ENCODE measurements at regions not wholly inside any gene's neighbourhood (a gene's known extent, or its start where the extent isn't known, plus 50 kb on each side); places are given as distances from the start of the nearest gene placed in this dataset.

DNA sequence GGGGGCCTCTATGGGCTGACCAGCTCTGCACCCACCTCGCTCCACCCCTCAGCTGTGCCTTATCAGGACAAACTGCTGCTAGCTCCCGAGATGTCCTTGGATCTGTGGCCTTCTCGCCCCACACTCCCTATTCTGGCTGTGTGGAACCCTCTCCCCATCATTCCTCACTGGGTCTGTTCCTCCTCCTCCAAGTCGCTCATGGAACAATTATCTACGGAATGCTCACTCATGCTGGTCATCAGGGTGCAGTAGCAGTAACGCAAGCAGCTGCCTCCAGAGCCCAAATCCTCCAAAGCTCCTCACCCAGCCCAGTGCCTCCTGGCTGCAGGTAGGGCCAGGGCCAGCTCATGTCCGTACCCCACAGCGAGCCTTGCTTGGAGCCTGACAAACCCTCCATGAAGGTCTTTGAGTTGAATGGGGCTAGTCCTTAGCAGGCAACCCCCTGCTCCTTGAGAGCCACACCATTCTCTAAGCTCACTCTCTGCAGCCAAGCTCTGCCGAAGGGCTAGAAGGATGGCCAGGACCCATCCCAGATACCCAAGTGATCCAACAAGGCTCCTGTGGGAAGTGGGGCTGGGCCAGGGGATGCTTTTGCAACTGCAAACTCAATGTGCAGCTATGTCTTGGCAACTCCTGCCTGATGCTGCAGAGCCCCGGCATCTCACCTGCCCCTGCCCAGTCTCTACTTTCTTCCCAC lies 977.8 kb downstream of the TBC1D22A start:
- no peak for DNase-seq (ENCODE audit: low read depth)

GRCh38 chr22:47739291-47740015 lies 977.0 kb downstream of the TBC1D22A start:
- no peak for DNase-seq (ENCODE audit: low read depth)

GRCh38 chr22:47738472-47739013 lies 976.1 kb downstream of the TBC1D22A start:
- DNase-seq (ENCODE audit: low read depth) = no peak

GRCh38 chr22:47736186-47737034 lies 974.0 kb downstream of the TBC1D22A start:
- DNase-seq (ENCODE audit: low read depth) = no peak

GRCh38 chr22:47734511-47734910 lies 972.1 kb downstream of the TBC1D22A start:
- DNase-seq (ENCODE audit: low read depth) = no peak

- no peak for DNase-seq (ENCODE audit: low read depth)
These were observed 965.2 kb downstream of the TBC1D22A start for GRCh38 chr22:47727641-47728040.

- no peak for DNase-seq (ENCODE audit: low read depth)
These were observed 962.3 kb downstream of the TBC1D22A start for GRCh38 chr22:47724751-47725150.

DNA sequence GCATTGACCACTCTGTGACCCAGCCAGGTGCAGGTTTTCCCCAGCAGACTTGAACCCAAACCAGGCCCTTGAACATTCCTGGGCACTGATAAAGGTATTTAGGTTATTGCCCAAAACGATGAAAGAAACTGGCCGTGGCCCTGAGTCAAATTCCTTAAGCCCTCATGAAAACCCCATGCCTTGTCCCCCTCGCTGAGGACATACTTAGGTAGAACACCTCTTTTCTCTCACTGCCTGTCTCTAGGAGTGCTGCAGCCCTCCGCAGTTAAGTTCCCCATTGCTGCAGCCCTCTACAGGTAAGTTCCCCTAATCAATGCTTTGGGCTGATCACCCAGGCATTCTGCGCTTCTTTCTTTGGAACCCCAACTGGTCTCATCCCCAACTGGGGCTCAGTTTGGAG lies 961.6 kb downstream of the TBC1D22A start:
- DNase-seq (ENCODE audit: low read depth) = no peak

DNA sequence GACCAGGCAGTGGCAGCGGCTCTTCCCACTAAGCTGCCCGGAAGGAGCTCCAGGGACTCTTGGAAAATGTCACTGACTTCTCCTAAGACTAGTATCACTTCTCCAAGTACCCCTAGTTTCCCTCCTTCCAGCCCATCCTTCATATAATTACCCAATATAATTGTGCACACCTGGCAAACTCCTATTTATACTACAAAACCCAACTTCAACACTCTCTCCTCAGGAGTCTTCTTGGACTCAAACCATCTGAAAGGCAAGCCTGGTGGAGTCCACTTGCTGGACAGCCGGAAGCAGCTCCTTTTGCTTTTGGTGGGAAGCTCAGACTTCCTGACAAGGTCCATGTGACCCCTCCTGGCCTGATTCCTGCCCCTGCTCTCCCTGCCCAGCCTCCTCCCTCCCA lies 955.9 kb downstream of the TBC1D22A start:
- DNase-seq (ENCODE audit: low read depth) = no peak

- DNase-seq (ENCODE audit: low read depth) = no peak
These were observed 954.6 kb downstream of the TBC1D22A start for GRCh38 chr22:47716890-47717615.

DNA sequence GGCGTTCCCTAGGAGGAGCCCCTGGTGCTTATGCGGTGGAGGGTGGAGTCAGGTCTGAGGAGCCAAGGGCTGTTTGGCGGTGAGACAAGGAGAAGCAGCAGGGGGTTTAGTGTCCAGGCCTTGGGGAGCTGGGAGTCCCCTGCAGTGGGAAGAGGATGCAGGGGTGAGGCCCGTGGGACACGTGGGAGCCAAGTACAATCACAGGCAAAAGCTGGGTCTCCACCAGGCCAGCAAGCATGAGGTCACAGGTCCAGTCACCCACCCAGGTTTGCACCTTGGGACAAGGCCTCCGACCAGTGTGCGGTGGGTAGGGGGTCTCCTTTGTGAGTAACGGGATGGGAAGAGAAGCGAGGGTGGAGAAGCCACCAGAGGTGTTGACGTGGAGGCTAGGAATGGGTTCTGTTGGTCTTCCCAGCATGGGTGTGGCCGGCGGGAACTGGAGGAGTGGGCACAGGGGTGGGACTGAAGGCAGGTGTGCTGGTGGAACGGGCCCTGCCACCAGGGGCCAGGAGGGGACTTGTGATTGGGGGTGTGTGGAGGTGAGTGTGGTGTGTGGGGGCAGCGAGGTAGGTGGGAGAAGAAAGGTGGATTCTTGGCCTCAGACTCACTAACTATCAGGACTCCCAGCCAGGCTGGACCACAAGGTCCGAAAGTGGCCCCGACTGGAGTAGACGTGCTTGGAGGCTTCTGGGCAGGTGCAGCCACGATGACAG lies 953.6 kb downstream of the TBC1D22A start:
- DNase-seq (ENCODE audit: low read depth) = no peak

DNA sequence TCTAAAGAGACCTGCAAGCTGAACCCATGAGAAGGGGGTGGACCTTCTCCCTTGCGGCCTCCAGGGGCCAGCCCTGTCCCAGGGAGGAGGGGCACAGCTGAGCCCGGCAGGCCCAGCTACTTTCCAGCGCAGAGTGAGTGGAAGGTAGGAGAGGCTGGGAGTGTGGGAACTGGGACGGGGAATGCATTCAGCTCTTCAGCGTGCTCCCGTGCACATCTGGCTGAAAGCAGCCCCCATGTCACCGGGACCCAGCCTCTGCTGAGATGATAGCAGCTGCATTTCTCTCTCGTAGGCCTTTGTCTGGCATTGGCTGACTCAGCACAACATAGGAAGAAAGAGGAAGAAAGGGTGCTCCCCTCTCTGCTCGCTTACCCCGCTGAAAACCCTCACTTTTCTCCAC lies 951.5 kb downstream of the TBC1D22A start:
- no peak for DNase-seq (ENCODE audit: low read depth)

DNA sequence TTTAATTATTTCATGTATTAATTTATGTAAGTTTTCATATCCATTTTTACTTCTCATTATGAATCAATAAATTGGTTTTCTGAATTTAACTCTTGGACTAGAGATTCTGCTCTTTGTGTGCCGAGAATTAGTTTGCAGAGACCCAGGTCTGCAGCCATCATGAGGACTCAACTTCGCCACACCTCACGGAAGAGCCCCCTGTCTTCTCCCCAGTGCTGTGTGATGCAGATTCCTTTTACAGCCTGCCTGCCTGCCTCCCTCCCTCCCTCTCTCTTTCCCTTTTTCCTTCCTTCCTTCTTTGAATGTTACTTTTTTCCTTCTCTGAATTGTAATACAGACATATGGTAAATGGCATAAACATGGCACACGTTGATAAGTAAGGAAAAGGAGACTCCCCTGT lies 947.7 kb downstream of the TBC1D22A start:
- no peak for DNase-seq (ENCODE audit: low read depth)

DNA sequence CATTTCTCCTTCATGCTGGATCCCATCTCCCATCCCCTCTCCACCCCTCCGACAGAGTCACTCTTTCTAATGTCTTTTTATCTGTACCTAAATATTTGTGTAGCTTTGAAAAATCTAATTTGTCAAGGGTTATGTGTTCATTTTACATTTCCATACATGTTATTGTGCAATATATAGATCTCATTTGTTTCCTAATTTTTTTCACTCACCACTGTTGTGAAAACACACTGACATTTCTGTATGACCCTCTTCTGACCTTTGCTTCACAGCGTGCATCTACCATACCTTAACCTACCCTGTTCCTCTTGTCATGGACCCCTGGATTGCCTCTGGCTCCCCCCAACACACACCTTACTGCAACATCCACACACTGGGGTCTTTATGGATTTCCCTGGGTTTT lies 942.9 kb downstream of the TBC1D22A start:
- DNase-seq (ENCODE audit: low read depth) = no peak

GRCh38 chr22:47698906-47699305 lies 936.5 kb downstream of the TBC1D22A start:
- no peak for DNase-seq (ENCODE audit: low read depth)

DNA sequence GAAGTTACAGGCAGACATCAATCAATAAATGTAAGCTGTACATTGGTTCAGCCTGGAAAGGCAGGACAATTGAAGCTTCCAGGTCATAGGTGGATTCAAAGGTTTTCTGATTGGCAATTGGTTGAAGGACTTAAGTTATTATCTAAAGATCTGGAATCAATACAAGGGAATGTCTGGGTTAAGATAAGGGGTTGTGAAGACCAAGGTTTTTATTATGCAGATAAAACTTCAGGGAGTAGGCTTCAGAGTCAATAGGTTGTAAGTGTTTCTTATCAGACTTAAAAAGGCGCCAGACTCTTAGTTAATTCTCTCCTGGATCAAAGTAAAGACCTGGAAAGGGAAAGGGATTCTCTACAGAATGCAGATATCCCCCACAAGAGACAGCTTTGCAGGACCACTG lies 935.4 kb downstream of the TBC1D22A start:
- DNase-seq (ENCODE audit: low read depth) = no peak

- no peak for DNase-seq (ENCODE audit: low read depth)
These were observed 934.3 kb downstream of the TBC1D22A start for GRCh38 chr22:47696776-47697175.

- DNase-seq (ENCODE audit: low read depth) = no peak
These were observed 932.7 kb downstream of the TBC1D22A start for GRCh38 chr22:47695176-47695575.

DNA sequence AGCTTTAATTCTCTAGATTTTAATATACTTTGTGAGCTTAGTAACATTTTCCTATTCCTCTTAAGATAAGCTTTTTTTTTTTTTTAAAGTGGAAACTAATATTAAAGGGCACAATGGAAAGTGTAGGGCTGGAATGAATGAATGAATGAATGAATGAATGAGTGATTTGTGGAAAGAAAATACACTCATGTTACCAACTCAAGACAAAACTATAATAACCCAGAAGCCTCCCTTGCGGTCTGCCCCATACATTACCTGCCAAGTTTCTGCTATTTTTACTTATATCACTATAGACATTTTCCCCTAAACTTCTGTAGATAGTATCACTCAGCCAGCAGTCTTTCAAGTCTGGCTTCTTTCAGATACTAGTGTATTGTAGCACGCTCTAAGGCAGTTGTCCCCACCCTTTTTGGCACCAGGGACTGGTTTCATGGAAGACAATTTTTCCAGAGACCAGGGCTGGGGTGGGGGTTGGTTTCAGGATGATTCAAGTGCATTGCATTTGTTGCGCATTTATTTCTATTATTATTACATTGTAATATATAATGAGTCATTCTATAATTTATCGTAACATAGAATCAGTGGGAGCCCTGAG lies 932.2 kb downstream of the TBC1D22A start:
- DNase-seq (ENCODE audit: low read depth) = no peak

DNA sequence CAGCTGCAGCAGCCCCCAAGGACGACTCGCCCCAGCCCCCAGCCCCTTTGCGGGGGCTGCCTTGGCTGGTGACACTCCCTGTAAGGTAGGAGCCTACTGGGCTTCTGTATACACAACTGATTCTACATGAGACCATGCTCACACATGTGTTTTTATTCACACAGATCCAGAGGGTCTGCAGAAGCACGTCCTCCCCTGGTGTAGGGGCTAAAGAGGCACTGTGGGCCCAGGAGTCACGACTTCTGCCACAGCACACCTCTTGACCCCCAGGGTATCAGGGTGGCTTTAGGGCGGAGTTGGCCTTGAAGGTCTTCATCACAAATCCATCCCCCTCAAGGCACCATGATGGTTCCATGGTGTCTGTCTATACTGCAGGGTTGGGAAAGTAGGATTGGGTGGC lies 931.2 kb downstream of the TBC1D22A start:
- DNase-seq (ENCODE audit: low read depth) = no peak

DNA sequence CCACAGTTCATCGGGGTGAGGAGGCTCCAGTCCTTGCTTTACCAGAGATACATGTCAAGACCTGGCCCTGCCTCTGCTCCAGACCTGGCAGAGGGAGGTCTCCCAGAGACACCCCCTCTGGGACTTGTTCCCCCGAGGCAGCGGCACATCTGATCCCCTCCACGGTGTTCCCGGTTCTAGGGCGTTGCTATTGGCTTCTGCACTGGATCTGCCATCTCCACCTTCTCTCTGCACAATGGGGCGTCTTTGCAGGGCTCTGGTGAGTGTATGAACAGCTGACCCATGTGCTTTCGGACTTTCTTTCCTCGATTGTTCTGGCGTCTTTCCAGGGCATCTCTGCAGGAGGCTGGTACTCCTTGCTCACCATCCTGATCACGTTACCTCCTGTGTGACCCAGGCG lies 930.4 kb downstream of the TBC1D22A start:
- no peak for DNase-seq (ENCODE audit: low read depth)

Measured in stimulated activated CD8-positive, alpha-beta memory T cell treated with anti-CD3 and anti-CD28 coated beads, Interleukin-12 subunit alpha, Interleukin-12 subunit beta, amount 100 ng/mL, for 1 hour (primary cell).